ENCODE measurements at regions not wholly inside any gene's neighbourhood (a gene's known extent, or its start where the extent isn't known, plus 50 kb on each side); places are given as distances from the start of the nearest gene placed in this dataset.

DNA sequence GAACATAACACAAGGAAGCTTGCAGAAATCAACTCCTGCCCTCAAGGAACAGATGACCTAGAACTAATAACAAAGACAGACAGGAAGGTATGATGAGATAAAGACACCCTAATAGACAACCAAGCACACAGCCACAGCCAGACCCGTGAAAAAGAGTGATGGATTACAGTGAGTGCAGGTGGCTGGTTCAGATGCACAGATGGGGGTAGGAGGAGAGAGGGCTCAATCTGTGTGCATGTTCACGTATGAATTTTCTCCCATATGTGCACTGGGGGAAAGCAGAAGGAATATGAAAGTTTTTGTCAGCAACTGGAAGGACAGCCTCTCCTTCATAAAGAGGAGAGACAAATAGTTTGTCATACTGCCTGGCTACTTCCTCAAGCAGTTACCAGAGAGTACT lies 367.1 kb downstream of the PBX1 start:
- no peaks in the 10 kb centered on the region for H4K20me1 ChIP-seq (ENCODE audit: insufficient read depth)
- intact Hi-C loops (cut with micrococcal nuclease) = no loop called here

DNA sequence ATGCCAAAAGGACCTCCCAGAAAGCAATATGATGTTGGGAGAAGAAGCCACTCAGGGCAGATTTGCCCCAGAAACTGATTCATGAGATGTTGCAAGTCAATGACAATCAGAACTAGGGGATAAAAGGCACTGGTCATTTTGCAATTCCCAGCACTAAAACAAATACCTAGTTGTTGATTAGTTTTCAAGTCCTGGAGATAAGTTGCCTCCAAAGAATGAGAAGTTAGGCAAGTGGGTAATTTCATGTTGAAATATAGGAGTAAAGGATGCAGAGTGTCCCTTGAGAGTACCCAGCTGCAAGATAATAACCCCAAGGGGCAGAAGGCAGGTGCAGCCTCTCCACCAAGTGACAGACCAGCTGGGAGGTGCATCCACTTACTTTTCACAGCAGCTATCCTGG lies 363.6 kb downstream of the PBX1 start:
- Histone ChIP-seq H3K9ac (ENCODE audit: low read length) (no peak overlapping the region), H2AFZ (ENCODE audit: low read depth, low read length, poor library complexity, severe bottlenecking) (no peak overlapping the region), H3K4me3 (replicated peaks in 1 of 2; ENCODE audit: low read depth in 1 of 2, low read length in 2 of 2) (no peak overlapping the region), H3K79me2 (ENCODE audit: insufficient read depth, low read length) (no peaks in the 10 kb centered on the region), H3K27ac (ENCODE audit: low read depth, low read length) (no peak overlapping the region), H4K20me1 (ENCODE audit: insufficient read depth) (no peaks in the 10 kb centered on the region), H3K4me2 (ENCODE audit: low read length) (no peak overlapping the region), H3K27me3 (ENCODE audit: insufficient read depth, low read length) (no peaks in the 10 kb centered on the region; the same call in 1 of the 2 replicates), H3K9me2 (ENCODE audit: insufficient read depth) (no peaks in the 10 kb centered on the region), H3K36me3 (ENCODE audit: control insufficient read depth in 1 of 2, insufficient read depth in 2 of 2, low read length in 2 of 2) (no peaks in the 10 kb centered on the region), H3K9me3 (ENCODE audit: control insufficient read depth in 1 of 2, insufficient read depth in 1 of 2, low read depth in 1 of 2, low read length in 2 of 2) (no peaks in the 10 kb centered on the region), H3K4me1 (ENCODE audit: control insufficient read depth in 1 of 2, insufficient read depth in 2 of 2, low read length in 2 of 2) (no peaks in the 10 kb centered on the region)
- intact Hi-C loops (cut with micrococcal nuclease) = no loop called here
- POLR2A ChIA-PET = no interaction called here
- ATAC-seq = no peak
- BruUV-seq (replicated peaks) = no TSS peak
- RAD21 ChIA-PET (ENCODE audit: low non-redundant PET in 1 of 2, low total read pairs in 2 of 2, uncharacterized antibody in 2 of 2, unreplicated experiment in 2 of 2) = no interaction called here
- CTCF ChIA-PET = no interaction called here
- DNase-seq (ENCODE audit: low read depth, low spot score) = no peak
- no peak for TF ChIP-seq SIN3A (IDR thresholded peaks at IDR 0.05; ENCODE audit: low read depth)
- no peak for TF ChIP-seq CTCF (IDR thresholded peaks at IDR 0.05 in 2 of 3, conservative IDR thresholded peaks at IDR 0.05 in 1 of 3; ENCODE audit: borderline replicate concordance in 1 of 3, insufficient read depth in 1 of 3, low read depth in 2 of 3, low read length in 2 of 3)
- no peak for TF ChIP-seq FOSL1 (IDR thresholded peaks at IDR 0.05; ENCODE audit: low read depth)
- TF ChIP-seq POLR2AphosphoS5 (IDR thresholded peaks at IDR 0.05; ENCODE audit: low read depth, low read length) = no peak
- no peak for TF ChIP-seq EGR1 (IDR thresholded peaks at IDR 0.05; ENCODE audit: low read depth)
- no peak for TF ChIP-seq POLR2A (IDR thresholded peaks at IDR 0.05; ENCODE audit: borderline replicate concordance, extremely low read depth, insufficient read depth, insufficient read length)
- TF ChIP-seq ZFX (IDR thresholded peaks at IDR 0.05) = no peak
- TF ChIP-seq EZH2phosphoT487 (IDR thresholded peaks at IDR 0.05; ENCODE audit: borderline replicate concordance) = no peak

More for the DNA sequence above, 367.1 kb downstream of the PBX1 start:
- DNase-seq (ENCODE audit: low read depth, low spot score) = no peak
- no TSS peak for BruUV-seq (replicated peaks)
- no peaks in the 10 kb centered on the region for H3K9me3 ChIP-seq (ENCODE audit: control insufficient read depth in 1 of 2, insufficient read depth in 1 of 2, low read depth in 1 of 2, low read length in 2 of 2)
- H3K9ac ChIP-seq (ENCODE audit: low read length) = no peak overlapping the region
- TF ChIP-seq, protein P1, sequence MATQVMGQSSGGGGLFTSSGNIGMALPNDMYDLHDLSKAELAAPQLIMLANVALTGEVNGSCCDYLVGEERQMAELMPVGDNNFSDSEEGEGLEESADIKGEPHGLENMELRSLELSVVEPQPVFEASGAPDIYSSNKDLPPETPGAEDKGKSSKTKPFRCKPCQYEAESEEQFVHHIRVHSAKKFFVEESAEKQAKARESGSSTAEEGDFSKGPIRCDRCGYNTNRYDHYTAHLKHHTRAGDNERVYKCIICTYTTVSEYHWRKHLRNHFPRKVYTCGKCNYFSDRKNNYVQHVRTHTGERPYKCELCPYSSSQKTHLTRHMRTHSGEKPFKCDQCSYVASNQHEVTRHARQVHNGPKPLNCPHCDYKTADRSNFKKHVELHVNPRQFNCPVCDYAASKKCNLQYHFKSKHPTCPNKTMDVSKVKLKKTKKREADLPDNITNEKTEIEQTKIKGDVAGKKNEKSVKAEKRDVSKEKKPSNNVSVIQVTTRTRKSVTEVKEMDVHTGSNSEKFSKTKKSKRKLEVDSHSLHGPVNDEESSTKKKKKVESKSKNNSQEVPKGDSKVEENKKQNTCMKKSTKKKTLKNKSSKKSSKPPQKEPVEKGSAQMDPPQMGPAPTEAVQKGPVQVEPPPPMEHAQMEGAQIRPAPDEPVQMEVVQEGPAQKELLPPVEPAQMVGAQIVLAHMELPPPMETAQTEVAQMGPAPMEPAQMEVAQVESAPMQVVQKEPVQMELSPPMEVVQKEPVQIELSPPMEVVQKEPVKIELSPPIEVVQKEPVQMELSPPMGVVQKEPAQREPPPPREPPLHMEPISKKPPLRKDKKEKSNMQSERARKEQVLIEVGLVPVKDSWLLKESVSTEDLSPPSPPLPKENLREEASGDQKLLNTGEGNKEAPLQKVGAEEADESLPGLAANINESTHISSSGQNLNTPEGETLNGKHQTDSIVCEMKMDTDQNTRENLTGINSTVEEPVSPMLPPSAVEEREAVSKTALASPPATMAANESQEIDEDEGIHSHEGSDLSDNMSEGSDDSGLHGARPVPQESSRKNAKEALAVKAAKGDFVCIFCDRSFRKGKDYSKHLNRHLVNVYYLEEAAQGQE (IDR thresholded peaks at IDR 0.05; ENCODE audit: low read depth) = no peak
- TF ChIP-seq EGR1 (IDR thresholded peaks at IDR 0.05; ENCODE audit: low read depth) = no peak
- TF ChIP-seq FOSL1 (IDR thresholded peaks at IDR 0.05; ENCODE audit: low read depth) = no peak
- no peak for ATAC-seq
- ChIA-PET CTCF (no interaction called here), POLR2A (no interaction called here), RAD21 (ENCODE audit: low non-redundant PET in 1 of 2, low total read pairs in 2 of 2, uncharacterized antibody in 2 of 2, unreplicated experiment in 2 of 2) (no interaction called here)
- no peaks in the 10 kb centered on the region for H3K27me3 ChIP-seq (ENCODE audit: insufficient read depth, low read length)
- no peak overlapping the region for H3K4me3 ChIP-seq (replicated peaks in 1 of 2; ENCODE audit: low read depth in 1 of 2, low read length in 2 of 2)
- H3K4me2 ChIP-seq (ENCODE audit: low read length) = no peak overlapping the region
- H3K36me3 ChIP-seq (ENCODE audit: control insufficient read depth in 1 of 2, insufficient read depth in 2 of 2, low read length in 2 of 2) = no peaks in the 10 kb centered on the region
- H3K79me2 ChIP-seq (ENCODE audit: insufficient read depth, low read length) = no peaks in the 10 kb centered on the region
- no peaks in the 10 kb centered on the region for H3K4me1 ChIP-seq (ENCODE audit: control insufficient read depth in 1 of 2, insufficient read depth in 2 of 2, low read length in 2 of 2)
- no peak overlapping the region for H3K27ac ChIP-seq (ENCODE audit: low read depth, low read length)
- no peak overlapping the region for H2AFZ ChIP-seq (ENCODE audit: low read depth, low read length, poor library complexity, severe bottlenecking)
- H3K9me2 ChIP-seq (ENCODE audit: insufficient read depth) = no peaks in the 10 kb centered on the region

Measured in HCT116 (cell line).